Heart left ventricle (tissue), 13 donors: ENCODE measurements at regions not wholly inside any gene's neighbourhood (a gene's known extent, or its start where the extent isn't known, plus 50 kb on each side); places are given as distances from the start of the nearest gene placed in this dataset.

Experiments
- CTCF ChIP-seq, 12 donors: fragments of 200-600 bp; sonication (generic) in 4 of 12; IDR thresholded peaks; one replicate each; pipeline versions ENCODE4 v1.5.0 to v1.8.0; 2018 to 2022; ENCODE audit warnings: antibody characterized with exemption in 12 of 12, mild to moderate bottlenecking in 5 of 12
- POLR2A ChIP-seq, 2 donors: fragments of 450-650 bp; IDR thresholded peaks; one replicate each; pipeline ENCODE4 v1.6.1; 2017; ENCODE audit warnings: antibody characterized with exemption in 2 of 2, mild to moderate bottlenecking in 2 of 2, moderate library complexity in 2 of 2
- donor health status: ischemic (EF 13 %, LVEDD 7.1; RV severe dilation, severe dysfunction).
- donor health status: DM: no; HTN: yes; CAD: no.
- donor health status: DM: no; HTN: no; CAD: no.
- donor health status: ischemic (EF 25% LVEDD 6.9; RV normal size, moderate dysfunction).
- donor health status: ischemic (EF 25% LVEDD 5.7; RV mildly dilated, moderate dysfunction).
- donor health status: ischemic (EF 35%, LVEDD 5.7; RV mildly dilated, moderate dysfunction).
- donor health status: nonischemic (EF 11% LVEDD 7.7; RV severe dilation, severe dysfunction).
- donor health status: DM: yes; HTN: yes; CAD: no.
- donor health status: PGD.
- donor health status: ischemic (EF 29% LVEDD 5.4; RV normal size, mild dysfunction).
- donor health status: nonischemic (EF 23%, LVEDD 6.1; RV moderate dilation, normal function).

GRCh38 chr6:84521511-84521910 lies 242.9 kb downstream of the TBX18 start:
- no peak for TF ChIP-seq CTCF (IDR thresholded peaks at IDR 0.05)
- TF ChIP-seq POLR2A (IDR thresholded peaks at IDR 0.05): no peak
